OCI-LY1 (cell line): ENCODE measurements at regions not wholly inside any gene's neighbourhood (a gene's known extent, or its start where the extent isn't known, plus 50 kb on each side); places are given as distances from the start of the nearest gene placed in this dataset.

Experiments used
- H2AFZ ChIP-seq: fragments of 200-600 bp; sonication (generic), shearing (Covaris generic); 2 replicates; pipeline ENCODE4 v1.6.0; 2014; ENCODE audit warnings: antibody characterized with exemption, mild to moderate bottlenecking, low read length
- H3F3A ChIP-seq: fragments of 200-600 bp; sonication (generic), shearing (Covaris generic); 2 replicates; pipeline ENCODE4 v1.6.0; 2014; ENCODE audit warnings: mild to moderate bottlenecking, antibody characterized with exemption, low read length, moderate library complexity; ENCODE audit not compliant: insufficient read depth
- H3K27ac ChIP-seq: fragments of 200-600 bp; sonication (generic); 2 replicates; pipeline ENCODE4 v1.5.1; 2014; ENCODE audit warnings: low read length, mixed run types, mild to moderate bottlenecking, low read depth; ENCODE audit not compliant: poor library complexity, severe bottlenecking
- H3K27me3 ChIP-seq: fragments of 200-600 bp; sonication (generic); 2 replicates; pipeline ENCODE4 v1.6.0; 2014; ENCODE audit warnings: antibody characterized with exemption, mild to moderate bottlenecking, low read length, moderate library complexity; ENCODE audit not compliant: insufficient read depth
- H3K36me3 ChIP-seq: fragments of 200-600 bp; sonication (generic); 2 replicates; pipeline ENCODE4 v1.6.1; 2014; ENCODE audit warnings: mild to moderate bottlenecking, antibody characterized with exemption, low read length, moderate library complexity, mixed read lengths; ENCODE audit not compliant: insufficient read depth
- H3K4me1 ChIP-seq: fragments of 200-600 bp; sonication (generic); 2 replicates; pipeline ENCODE4 v1.5.1; 2014; ENCODE audit warnings: mild to moderate bottlenecking, low read length, moderate library complexity; ENCODE audit not compliant: insufficient read depth, severe bottlenecking
- H3K4me2 ChIP-seq: fragments of 200-600 bp; sonication (generic), shearing (Covaris generic); 2 replicates; pipeline ENCODE4 v1.6.1; 2014; ENCODE audit warnings: low read length
- H3K4me3 ChIP-seq: fragments of 200-600 bp; sonication (generic); 2 replicates; pipeline ENCODE4 v1.5.1; 2014; ENCODE audit warnings: low read length, low read depth, mild to moderate bottlenecking, mixed read lengths; ENCODE audit not compliant: poor library complexity, severe bottlenecking
- H3K79me2 ChIP-seq: fragments of 200-600 bp; shearing (Covaris generic); 2 replicates; pipeline ENCODE4 v1.6.1; 2016; ENCODE audit warnings: mixed run types, low read length, mixed read lengths; ENCODE audit not compliant: insufficient read depth
- H3K9ac ChIP-seq: fragments of 200-600 bp; sonication (generic), shearing (Covaris generic); 2 replicates; pipeline ENCODE4 v1.6.1; 2014; ENCODE audit warnings: mild to moderate bottlenecking, low read length, mixed read lengths
- H3K9me2 ChIP-seq: fragments of 200-600 bp; sonication (generic), shearing (Covaris generic); 2 replicates; pipeline ENCODE4 v1.6.1; 2014; ENCODE audit warnings: low read depth, mild to moderate bottlenecking, low read length, mixed read lengths
- H3K9me3 ChIP-seq: fragments of 200-600 bp; shearing (Covaris generic); 2 replicates; pipeline ENCODE4 v1.6.1; 2014; ENCODE audit warnings: low read length, mixed read lengths
- H4K20me1 ChIP-seq: fragments of 200-600 bp; sonication (generic), shearing (Covaris generic); 2 replicates; pipeline ENCODE4 v1.6.0; 2016; ENCODE audit warnings: mild to moderate bottlenecking, low read length; ENCODE audit not compliant: insufficient read depth
- CTCF ChIP-seq: fragments of 200-600 bp; sonication (generic), shearing (Covaris generic); IDR thresholded peaks from 2 replicates; pipeline ENCODE4 v1.5.1; 2017; ENCODE audit warnings: mild to moderate bottlenecking, antibody characterized with exemption, low read length, moderate library complexity, mixed read lengths
- EZH2 ChIP-seq: fragments of 200-600 bp; sonication (generic), shearing (Covaris generic); IDR thresholded peaks from 2 replicates; pipeline ENCODE4 v1.8.0; 2017; ENCODE audit warnings: borderline replicate concordance, mixed run types, mild to moderate bottlenecking, antibody characterized with exemption, low read length, moderate library complexity, mixed read lengths

- no peak overlapping the region for H3K4me2 ChIP-seq
- no peaks in the 10 kb centered on the region for H4K20me1 ChIP-seq
- H3K9me2 ChIP-seq: no peaks in the 10 kb centered on the region
Measured at GRCh38 chr1:58251430-58252073, 295.0 kb downstream of the OMA1 start.

GRCh38 chr1:58250587-58250948 lies 296.0 kb downstream of the OMA1 start:
- H3K27me3 ChIP-seq: 0 out of 2 replicates have a peak, but pooled peaks cover 4% of the 10 kb centered on the region
- no peaks in the 10 kb centered on the region for H3K36me3 ChIP-seq
- no peaks in the 10 kb centered on the region for H3K4me1 ChIP-seq
- H3K79me2 ChIP-seq: no peaks in the 10 kb centered on the region
- H3K4me3 ChIP-seq: no peak overlapping the region
- no peaks in the 10 kb centered on the region for H4K20me1 ChIP-seq
- no peak overlapping the region for H3K27ac ChIP-seq
- TF ChIP-seq CTCF (no peak), EZH2 (no peak)
- H3K9me2 ChIP-seq: no peaks in the 10 kb centered on the region
- no peaks in the 10 kb centered on the region for H3K9me3 ChIP-seq
- no peak overlapping the region for H3K9ac ChIP-seq
- no peak overlapping the region for H2AFZ ChIP-seq
- no peaks in the 10 kb centered on the region for H3F3A ChIP-seq
- no peak overlapping the region for H3K4me2 ChIP-seq

More at GRCh38 chr1:58251430-58252073, 295.0 kb downstream of the OMA1 start:
- Histone ChIP-seq H2AFZ (no peak overlapping the region), H3K4me3 (no peak overlapping the region), H3K36me3 (no peaks in the 10 kb centered on the region), H3K4me1 (no peaks in the 10 kb centered on the region), H3K79me2 (no peaks in the 10 kb centered on the region), H3K27me3 (0 out of 2 replicates have a peak, but pooled peaks cover 4% of the 10 kb centered on the region), H3K9ac (no peak overlapping the region), H3K27ac (no peak overlapping the region), H3F3A (no peaks in the 10 kb centered on the region), H3K9me3 (no peaks in the 10 kb centered on the region)
- TF ChIP-seq CTCF (peak; percentile 44), EZH2 (no peak)

GRCh38 chr1:58249737-58250586 lies 296.6 kb downstream of the OMA1 start:
- H3K36me3 ChIP-seq: no peaks in the 10 kb centered on the region
- no peak overlapping the region for H3K9ac ChIP-seq
- H3K27ac ChIP-seq: no peak overlapping the region
- no peaks in the 10 kb centered on the region for H3K4me1 ChIP-seq
- no peak overlapping the region for H3K4me2 ChIP-seq
- H3K9me2 ChIP-seq: no peaks in the 10 kb centered on the region
- TF ChIP-seq EZH2: no peak
- no peak for TF ChIP-seq CTCF
- no peaks in the 10 kb centered on the region for H3K79me2 ChIP-seq
- H3K4me3 ChIP-seq: no peak overlapping the region
- H4K20me1 ChIP-seq: no peaks in the 10 kb centered on the region
- H3F3A ChIP-seq: no peaks in the 10 kb centered on the region
- H2AFZ ChIP-seq: no peak overlapping the region
- H3K9me3 ChIP-seq: no peaks in the 10 kb centered on the region
- 0 out of 2 replicates have a peak, but pooled peaks cover 4% of the 10 kb centered on the region for H3K27me3 ChIP-seq
